ENCODE measurements at regions not wholly inside any gene's neighbourhood (a gene's known extent, or its start where the extent isn't known, plus 50 kb on each side); places are given as distances from the start of the nearest gene placed in this dataset.

- Histone ChIP-seq H3F3A (ENCODE audit: control insufficient read depth, insufficient read depth) (no peaks in the 10 kb centered on the region), H3K4me2 (ENCODE audit: low read length) (no peak overlapping the region), H3K4me3 (ENCODE audit: low read length) (no peak overlapping the region), H4K20me1 (ENCODE audit: control insufficient read depth, insufficient read depth, low read depth, low read length) (no peaks in the 10 kb centered on the region), H3K27ac (ENCODE audit: low read depth, low read length) (no peak overlapping the region), H3K36me3 (ENCODE audit: control insufficient read depth, low read length) (no peaks in the 10 kb centered on the region), H3K27me3 (ENCODE audit: control insufficient read depth, low read length) (no peaks in the 10 kb centered on the region), H3K4me1 (ENCODE audit: control insufficient read depth, low read length) (no peaks in the 10 kb centered on the region), H3K79me2 (ENCODE audit: control insufficient read depth, low read length) (no peaks in the 10 kb centered on the region), H3K9me3 (ENCODE audit: control insufficient read depth, insufficient read depth, low read length) (no peaks in the 10 kb centered on the region), H3K9me2 (replicated peaks; ENCODE audit: control insufficient read depth, low read length) (no peaks in the 10 kb centered on the region)
- TF ChIP-seq EZH2phosphoT487 (IDR thresholded peaks at IDR 0.05; ENCODE audit: borderline replicate concordance, low read length) (no peak), CTCF (IDR thresholded peaks at IDR 0.05; ENCODE audit: low read depth, low read length, poor library complexity, severe bottlenecking) (no peak)
Observed at GRCh38 chr6:170229851-170230519, 60.9 kb downstream of the DLL1 start.

GRCh38 chr6:170229396-170229795 lies 61.5 kb downstream of the DLL1 start:
- no peaks in the 10 kb centered on the region for H3K9me3 ChIP-seq (ENCODE audit: control insufficient read depth, insufficient read depth, low read length)
- no peaks in the 10 kb centered on the region for H3K4me1 ChIP-seq (ENCODE audit: control insufficient read depth, low read length)
- no peak overlapping the region for H3K4me3 ChIP-seq (ENCODE audit: low read length)
- no peaks in the 10 kb centered on the region for H3K9me2 ChIP-seq (replicated peaks; ENCODE audit: control insufficient read depth, low read length)
- H3K27ac ChIP-seq (ENCODE audit: low read depth, low read length) = no peak overlapping the region
- no peak for TF ChIP-seq CTCF (IDR thresholded peaks at IDR 0.05; ENCODE audit: low read depth, low read length, poor library complexity, severe bottlenecking)
- no peak for TF ChIP-seq EZH2phosphoT487 (IDR thresholded peaks at IDR 0.05; ENCODE audit: borderline replicate concordance, low read length)
- H4K20me1 ChIP-seq (ENCODE audit: control insufficient read depth, insufficient read depth, low read depth, low read length) = no peaks in the 10 kb centered on the region
- H3K4me2 ChIP-seq (ENCODE audit: low read length) = no peak overlapping the region
- H3K36me3 ChIP-seq (ENCODE audit: control insufficient read depth, low read length) = no peaks in the 10 kb centered on the region
- no peaks in the 10 kb centered on the region for H3K27me3 ChIP-seq (ENCODE audit: control insufficient read depth, low read length)
- no peaks in the 10 kb centered on the region for H3K79me2 ChIP-seq (ENCODE audit: control insufficient read depth, low read length)
- H3F3A ChIP-seq (ENCODE audit: control insufficient read depth, insufficient read depth) = no peaks in the 10 kb centered on the region

GRCh38 chr6:170228946-170229310 lies 62.0 kb downstream of the DLL1 start:
- H3K4me3 ChIP-seq (ENCODE audit: low read length) = no peak overlapping the region
- no peak overlapping the region for H3K27ac ChIP-seq (ENCODE audit: low read depth, low read length)
- no peaks in the 10 kb centered on the region for H3F3A ChIP-seq (ENCODE audit: control insufficient read depth, insufficient read depth)
- H3K27me3 ChIP-seq (ENCODE audit: control insufficient read depth, low read length) = no peaks in the 10 kb centered on the region
- no peaks in the 10 kb centered on the region for H3K36me3 ChIP-seq (ENCODE audit: control insufficient read depth, low read length)
- H3K9me2 ChIP-seq (replicated peaks; ENCODE audit: control insufficient read depth, low read length) = no peaks in the 10 kb centered on the region
- no peaks in the 10 kb centered on the region for H3K79me2 ChIP-seq (ENCODE audit: control insufficient read depth, low read length)
- H4K20me1 ChIP-seq (ENCODE audit: control insufficient read depth, insufficient read depth, low read depth, low read length) = no peaks in the 10 kb centered on the region
- no peak for TF ChIP-seq EZH2phosphoT487 (IDR thresholded peaks at IDR 0.05; ENCODE audit: borderline replicate concordance, low read length)
- TF ChIP-seq CTCF (IDR thresholded peaks at IDR 0.05; ENCODE audit: low read depth, low read length, poor library complexity, severe bottlenecking) = no peak
- H3K9me3 ChIP-seq (ENCODE audit: control insufficient read depth, insufficient read depth, low read length) = no peaks in the 10 kb centered on the region
- H3K4me1 ChIP-seq (ENCODE audit: control insufficient read depth, low read length) = no peaks in the 10 kb centered on the region
- H3K4me2 ChIP-seq (ENCODE audit: low read length) = no peak overlapping the region
